CD4-positive, alpha-beta T cell treated with Interleukin-15 for 1 hour (primary cell): ENCODE measurements at regions not wholly inside any gene's neighbourhood (a gene's known extent, or its start where the extent isn't known, plus 50 kb on each side); places are given as distances from the start of the nearest gene placed in this dataset.
"Not testable (repeated sequence)": the region's sequence is repeated elsewhere in the genome, so short reads cannot be mapped to it uniquely, and the experiment has no call there.

Source experiments
- DNase-seq: peaks from one replicate; pipeline ENCODE4 v3.0.0-alpha.2; 2020

DNA sequence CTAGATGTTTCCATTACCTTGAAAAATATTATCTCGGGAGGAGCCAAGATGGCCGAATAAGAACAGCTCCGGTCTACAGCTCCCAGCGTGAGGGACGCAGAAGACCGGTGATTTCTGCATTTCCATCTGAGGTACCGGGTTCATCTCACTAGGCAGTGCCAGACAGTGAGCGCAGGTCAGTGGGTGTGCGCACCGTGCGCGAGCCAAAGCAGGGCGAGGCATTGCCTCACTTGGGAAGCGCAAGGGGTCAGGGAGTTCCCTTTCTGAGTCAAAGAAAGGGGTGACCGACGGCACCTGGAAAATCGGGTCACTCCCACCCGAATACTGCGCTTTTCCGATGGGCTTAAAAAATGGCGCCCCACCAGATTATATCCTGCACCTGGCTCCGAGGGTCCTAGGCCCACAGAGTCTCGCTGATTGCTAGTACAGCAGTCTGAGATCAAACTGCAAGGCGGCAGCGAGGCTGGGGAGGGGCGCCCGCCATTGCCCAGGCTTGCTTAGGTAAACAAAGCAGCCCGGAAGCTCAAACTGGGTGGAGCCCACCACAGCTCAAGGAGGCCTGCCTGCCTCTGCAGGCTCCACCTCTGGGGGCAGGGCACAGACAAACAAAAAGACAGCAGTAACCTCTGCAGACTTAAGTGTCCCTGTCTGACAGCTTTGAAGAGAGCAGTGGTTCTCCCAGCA lies 367.8 kb downstream of the NR2F1-AS1 start:
- DNase-seq = not testable (repeated sequence)

DNA sequence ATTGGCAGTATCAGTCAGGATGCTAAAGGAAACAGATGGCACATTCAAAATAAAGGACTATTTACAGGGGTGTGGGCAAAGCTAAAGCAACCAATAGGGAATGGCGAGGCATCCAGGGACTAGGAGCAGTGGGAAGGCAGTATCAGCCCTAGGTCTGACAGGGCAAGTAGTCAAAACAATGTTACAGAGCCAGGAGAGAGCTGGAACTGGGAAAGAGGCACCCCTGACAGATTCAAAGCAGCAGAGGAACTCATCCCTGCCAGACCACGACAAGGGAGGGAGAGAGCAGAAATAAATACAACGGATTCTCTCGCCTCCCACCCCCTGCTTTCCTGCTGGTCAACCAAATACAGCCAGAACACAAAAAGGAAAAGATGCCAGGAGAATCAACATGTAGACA lies 371.5 kb downstream of the NR2F1-AS1 start:
- DNase-seq = no peak

DNA sequence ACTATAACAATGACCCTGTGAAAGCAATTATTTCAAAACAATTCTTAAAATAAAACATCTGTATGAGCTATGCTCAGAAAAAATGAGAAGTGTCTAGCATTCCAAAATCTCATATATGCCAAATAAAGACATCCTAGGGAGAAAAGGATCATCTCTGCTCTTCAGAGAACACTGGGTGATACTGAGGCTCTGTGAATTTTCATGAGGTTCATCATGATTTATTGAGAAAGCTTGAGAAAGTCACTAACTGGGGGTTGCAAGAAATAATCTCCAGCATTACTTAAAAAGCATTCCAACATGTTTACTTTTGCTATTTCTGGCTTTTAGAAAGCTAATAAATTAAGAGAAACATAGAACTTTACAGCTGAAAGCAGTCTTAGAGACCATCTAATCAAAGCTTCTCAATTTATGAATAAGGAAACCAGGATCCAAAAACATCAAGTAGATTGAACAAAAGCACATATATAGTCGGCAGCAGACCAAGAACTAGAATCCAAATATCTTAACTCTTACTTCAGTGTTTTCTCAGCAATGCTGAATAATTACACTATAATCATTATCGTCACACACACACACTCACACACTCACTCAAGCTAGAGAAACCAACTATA lies 372.8 kb downstream of the NR2F1-AS1 start:
- DNase-seq = no peak

DNA sequence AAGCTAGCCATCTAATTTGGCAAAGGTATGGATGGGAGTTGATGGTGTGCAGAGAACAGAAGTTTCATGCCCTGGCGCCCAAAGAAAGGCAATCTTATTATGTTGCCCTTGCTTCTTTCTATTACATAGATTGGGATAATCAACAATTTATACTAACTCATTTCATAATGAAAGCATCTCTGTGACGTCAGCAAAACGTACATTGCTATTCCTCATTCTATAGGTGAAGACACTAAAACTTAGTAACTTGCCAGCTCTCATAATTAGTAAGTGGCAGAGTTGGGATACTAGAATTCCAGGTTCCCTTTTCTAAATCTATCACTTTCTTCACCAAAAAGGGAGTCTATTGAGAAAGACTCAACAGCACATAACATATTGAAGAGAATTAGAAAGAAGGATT lies 374.8 kb downstream of the NR2F1-AS1 start:
- no peak for DNase-seq

DNA sequence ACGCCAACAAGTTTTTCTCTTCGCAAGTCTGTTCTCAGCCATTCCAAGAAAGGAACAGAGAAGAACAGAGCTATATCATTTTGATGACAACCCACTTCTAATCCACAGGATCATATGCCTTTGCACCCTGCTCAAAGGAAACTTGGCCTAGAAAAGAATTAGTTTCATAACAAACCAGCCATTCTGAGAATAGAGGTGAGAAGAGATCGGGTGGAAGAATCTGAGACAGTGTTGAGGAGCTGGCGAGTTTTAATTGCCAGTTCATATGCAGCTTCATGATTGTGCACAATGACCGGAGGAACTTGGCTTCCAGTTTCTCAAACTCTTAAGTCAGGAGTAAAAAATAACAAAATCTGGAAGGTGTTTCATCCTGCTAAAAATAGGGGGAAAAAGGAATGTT lies 380.0 kb downstream of the NR2F1-AS1 start:
- DNase-seq = no peak

DNA sequence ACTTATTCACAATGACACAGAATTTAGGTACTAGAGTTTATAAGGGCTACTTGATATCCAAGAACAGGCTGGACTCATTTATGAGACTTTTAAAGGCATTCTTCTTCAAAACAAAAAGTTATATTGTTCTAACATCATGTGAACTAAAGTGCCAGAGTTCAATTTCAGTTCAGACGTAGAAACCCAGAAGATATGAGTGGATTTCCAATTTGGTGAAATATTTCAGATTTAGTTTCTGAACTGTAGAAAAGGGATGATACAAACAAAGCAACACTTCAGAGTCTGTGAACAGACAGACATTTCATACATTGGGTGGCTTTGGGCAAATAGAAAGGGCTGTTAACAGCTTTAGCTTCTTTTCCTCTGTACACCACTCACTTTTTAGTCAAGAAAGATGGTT lies 384.0 kb downstream of the NR2F1-AS1 start:
- DNase-seq = no peak

DNA sequence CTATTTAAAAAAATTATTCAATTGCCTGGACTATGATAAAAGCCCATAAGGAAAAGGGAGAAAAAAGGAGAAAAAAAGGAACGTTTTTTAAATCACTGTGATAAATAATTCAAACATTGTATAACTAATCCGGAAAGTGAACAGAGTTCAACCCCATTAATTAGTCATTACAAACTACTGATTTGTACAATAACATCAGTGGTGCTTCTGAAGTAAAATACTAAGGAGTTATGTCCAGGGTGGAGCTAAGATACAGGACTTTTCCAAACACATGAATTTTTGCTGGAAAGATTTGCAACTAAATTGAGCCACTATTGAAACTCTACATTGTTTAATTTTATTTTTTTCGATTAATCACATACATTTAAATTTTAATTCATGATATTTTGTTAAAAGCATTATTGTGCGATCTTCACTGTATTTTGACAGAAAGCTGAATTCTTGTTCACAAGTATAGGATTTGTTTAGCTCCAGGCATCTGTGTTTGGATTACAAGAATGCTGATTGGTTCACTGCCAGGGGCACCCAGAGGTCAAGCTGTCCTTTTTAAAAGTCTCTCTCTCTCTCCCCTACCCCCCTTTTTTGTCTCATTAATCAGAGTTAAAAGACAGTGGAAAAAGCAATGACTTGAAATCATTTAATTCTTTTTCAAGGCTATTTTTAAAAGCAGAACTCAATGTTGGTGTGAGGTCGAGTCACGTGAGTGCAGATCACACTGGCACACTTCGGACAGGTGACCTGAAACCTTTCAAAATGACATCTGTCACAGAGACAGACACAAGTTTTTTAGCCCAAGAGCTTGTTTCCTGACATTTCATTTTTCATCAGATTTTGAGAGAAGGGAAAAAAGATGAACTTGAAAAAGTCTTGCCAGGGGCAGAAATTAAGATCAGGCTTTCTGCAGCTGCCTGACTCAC lies 387.3 kb downstream of the NR2F1-AS1 start:
- DNase-seq = no peak

DNA sequence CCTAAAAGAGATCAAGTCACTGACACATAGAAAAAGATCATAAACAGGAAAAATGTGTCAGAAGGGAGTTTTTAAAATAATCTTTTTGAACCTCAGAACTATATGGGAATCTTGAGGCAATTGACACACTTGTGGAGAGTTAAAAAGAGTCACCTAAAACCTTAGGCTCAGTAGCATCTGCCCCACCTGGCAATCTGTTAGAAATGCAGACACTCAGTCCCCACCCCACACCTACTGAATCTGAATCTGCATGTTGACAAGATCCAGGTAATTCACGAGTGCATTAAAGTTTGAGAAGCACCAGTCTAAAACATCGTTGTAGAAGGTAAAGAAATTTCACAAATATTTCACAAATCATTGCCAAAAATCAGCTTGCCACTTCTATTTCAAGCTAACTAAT lies 388.3 kb downstream of the NR2F1-AS1 start:
- DNase-seq = no peak

DNA sequence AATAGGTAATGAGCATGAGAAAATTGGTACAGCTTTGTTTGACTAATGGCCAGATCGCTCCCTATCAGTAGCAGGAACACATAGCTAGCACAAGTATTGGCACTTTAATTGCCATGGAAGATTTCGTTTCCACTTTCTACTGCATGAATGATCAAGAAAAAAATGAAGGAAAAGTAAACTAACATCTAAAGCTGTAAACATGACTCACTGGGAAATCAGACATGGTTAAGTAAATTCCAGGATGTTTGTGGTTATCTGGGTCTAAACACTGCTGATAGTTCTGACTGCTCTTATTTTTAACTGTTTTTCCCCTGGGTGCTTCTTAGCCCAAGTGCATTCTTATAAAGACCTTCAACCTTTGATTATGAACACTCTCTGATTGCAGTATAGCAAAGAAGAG lies 388.9 kb downstream of the NR2F1-AS1 start:
- DNase-seq = no peak

DNA sequence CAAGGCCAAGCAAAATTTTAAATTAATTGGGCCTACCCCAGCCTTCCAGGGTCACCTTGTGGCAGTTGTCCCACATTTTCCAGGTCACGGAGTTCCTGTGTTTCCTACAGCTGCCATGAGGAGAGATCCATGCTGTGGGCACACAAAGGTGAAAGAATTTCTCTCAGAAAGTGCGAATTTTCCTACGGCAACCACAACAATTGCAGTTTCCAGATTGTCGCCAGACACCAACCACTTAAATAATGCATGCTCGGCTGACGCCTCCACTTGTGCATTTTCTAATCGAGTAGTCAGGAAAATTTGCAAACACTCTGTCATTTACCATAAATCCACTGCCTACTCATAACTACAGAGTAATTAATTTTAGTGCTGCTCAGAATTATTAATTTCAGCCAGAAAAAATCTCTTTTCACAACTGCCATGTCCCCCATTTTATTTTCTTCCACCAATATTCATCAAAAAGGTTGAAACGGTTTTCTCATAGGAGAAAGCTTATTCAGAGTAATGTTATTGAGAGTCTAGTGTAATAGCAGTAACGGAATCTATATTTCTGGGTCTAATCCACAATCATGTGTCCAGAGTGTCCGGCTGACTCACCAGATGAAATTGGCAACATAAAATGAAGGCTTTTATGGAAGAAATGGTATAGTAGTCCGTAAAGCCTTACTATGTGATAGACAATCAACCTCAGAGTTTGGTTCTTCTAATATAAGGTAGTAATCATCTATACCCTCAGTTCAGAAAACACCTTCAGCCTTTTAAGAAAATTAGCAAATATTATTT lies 389.8 kb downstream of the NR2F1-AS1 start:
- no peak for DNase-seq

DNA sequence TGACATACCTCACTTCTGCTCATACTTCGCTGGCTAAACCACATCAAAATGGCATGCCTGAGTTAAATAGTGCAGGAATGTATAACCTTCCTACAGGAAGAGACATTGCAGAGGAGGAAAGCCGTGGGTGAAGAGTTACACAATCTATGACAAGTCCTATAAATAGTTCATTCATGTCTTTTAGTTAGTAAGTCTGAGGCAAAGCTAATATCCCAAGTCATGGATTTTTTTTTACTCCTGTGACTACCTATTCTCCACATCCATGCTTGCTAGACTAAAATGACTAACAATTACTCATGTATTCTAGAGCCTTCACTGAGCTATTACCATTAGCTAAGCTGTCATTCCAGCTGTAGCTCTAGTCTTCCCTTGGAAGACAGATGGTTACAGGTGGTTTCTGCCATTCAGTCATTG lies 391.3 kb downstream of the NR2F1-AS1 start:
- DNase-seq = no peak

DNA sequence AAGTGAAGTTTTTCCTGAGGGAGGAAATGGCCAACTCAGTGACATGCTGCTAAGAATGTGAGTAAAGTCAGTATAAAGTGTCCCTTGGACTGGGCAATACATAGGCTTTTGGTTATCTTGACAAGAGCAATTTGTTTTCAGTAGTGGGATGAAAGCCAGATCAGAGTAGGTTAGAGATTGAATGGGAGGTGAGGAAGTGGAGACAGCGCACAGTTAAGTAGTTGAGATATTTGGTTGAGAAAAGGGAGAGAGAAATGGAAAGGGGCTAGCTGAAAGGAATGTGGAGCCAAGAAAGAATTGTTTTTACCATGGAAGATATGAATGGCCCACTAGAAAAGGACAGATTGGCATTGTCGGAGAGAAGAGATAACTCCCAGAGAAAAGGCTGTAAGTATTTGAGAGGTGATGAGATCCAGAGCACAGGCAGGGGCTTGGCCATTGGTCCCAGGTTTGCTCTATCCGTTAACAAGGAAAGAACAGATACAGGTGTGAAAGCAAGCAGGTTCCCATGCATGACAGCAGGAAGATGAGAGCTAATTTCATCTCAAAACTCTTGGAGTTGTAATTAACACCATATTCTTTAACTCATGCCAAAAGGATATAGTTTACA lies 392.0 kb downstream of the NR2F1-AS1 start:
- DNase-seq = no peak

DNA sequence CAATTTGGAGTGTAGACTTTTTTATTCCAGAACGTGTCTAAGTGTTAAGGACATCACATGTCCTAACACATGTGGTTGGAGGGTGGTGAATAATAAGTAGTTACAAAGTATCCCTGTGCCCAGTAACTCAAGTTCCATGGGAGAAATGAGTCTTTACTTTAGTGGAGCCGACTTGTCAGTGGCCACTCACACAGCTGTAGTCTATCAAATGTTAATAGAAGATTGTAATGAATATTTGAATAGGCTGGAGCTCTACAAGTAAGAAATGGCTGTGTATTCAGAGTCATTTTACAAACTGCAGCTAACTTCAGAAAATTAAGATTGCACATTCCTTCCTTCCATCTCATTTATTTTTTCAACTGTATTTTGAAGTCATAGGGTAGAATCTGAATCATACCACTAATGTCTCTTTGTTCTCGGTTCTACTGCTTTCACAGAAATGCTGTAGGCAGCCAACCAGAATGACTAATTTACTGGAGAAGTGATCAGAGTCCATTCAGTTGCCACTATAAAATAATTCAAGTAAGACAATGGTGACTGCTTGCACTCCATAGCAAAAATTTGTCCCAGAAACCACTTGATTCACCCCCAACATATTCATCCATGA lies 394.8 kb downstream of the NR2F1-AS1 start:
- DNase-seq = no peak

DNA sequence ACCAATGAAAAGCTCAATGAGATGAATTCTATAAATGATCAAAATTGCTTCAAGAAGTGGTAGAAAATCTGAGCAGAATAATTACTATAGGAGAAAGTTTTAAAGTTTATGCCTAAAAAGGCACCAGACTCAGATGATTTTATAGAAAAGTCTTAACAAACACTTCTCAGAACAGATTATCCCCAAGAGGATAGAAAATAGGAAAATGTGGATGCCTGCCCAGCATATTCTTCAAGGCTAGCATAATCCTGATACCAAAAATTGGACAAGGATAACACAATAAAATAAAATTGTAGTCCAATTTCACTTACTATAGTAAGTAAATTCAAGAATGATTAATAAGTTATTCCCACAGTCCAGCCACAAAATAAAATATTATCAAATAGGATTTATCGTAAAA lies 397.0 kb downstream of the NR2F1-AS1 start:
- no peak for DNase-seq

DNA sequence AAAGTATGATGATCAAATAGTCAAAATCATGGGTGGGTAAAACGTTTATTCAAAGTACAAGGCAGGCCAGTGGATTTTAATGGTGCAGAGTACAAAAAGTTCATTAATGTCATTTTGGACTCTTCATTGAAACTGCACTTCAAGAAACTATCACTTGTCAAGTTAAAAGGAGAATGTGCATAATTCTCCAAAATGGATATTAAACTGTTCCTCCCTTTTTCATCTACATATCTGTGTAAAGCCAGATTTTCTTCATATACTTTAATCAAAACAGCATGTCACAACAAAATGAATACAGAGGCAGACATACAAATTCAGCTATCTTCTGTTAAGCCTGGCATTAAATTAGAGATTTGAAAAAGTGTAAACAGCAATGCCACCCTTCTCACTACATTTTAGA lies 401.6 kb downstream of the NR2F1-AS1 start:
- DNase-seq = no peak

DNA sequence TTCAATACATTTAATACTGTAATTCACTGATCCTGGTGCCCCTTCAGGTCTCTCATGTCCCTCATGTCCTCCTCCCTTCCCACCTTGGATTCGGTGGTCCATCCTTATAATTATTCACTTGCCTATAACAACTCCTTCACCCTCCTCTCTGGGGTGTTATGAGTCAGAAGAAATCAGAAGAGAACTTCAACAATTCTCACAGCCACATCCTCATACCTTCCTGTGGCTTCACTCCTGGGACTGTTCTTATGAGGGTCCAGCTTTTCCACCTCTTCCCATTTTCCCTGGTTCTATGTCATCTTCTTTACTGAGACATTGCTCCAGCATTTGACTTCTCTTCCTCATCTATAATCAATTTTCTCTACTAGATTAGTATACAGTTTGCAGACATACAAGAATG lies 406.1 kb downstream of the NR2F1-AS1 start:
- DNase-seq = no peak

DNA sequence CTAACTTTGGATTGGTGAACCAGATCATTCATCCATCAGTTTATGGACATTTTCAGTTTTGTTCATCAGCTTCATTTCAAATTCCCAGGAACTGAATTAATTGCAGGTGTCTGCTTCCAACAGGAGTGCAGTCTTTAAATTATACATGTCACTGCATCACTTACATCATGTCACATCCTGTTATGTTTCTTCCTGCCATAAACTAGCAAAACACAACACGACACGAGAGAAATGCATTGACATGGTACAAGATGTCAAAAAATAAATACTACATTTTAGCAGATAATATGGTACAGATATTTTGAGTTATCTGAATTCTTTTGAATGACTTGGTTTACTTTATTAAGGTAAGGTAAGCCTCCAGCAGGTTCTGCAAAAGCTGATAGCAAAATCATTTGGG lies 415.5 kb downstream of the NR2F1-AS1 start:
- DNase-seq = no peak

DNA sequence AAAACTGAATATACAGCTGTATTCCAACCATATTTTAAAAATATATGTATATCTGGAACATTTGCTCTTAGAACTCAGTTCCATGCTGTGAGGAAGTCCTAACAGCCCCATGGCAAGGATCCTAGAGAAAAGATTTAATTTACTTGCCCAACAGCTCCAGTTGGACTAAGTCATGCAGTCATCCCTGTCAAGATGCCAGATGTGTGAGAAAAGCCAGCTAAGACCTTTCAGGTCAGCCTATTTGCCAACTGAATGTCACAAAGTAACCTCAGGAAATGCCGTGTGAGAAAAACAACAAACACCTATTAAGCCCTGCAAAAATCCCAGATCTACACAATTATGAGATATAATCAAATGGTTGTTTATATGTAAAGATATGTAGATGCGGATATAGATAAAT lies 416.3 kb downstream of the NR2F1-AS1 start:
- no peak for DNase-seq

DNA sequence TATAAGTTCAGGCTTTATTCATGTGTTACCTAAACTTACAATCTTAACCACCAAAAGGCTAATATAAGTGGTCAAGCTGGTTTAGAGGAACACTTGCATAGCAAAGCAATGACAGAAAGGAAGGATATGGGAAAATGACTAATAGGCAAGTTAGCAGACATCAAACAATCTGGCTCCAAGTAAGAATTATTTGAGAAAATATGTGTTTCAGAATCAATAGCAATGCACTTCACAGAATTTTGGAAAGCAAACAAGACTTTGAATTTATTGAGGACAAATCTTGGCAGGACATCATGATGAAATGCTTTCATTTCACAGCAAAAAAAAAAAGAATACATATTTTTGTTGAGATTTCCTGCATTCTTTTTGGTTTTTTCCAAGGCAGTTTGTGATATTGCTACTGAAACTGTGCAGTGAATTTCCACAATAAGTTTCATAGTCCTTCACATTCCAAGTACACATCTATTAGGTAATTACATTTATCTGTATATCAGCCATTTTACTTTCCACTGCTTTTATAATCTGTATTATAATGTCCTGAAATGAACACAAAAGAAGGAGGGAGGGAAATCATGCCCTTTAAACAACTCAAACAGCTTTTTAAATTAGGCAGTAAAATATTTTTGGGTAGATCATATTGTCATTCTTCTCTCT lies 417.9 kb downstream of the NR2F1-AS1 start:
- DNase-seq = no peak

DNA sequence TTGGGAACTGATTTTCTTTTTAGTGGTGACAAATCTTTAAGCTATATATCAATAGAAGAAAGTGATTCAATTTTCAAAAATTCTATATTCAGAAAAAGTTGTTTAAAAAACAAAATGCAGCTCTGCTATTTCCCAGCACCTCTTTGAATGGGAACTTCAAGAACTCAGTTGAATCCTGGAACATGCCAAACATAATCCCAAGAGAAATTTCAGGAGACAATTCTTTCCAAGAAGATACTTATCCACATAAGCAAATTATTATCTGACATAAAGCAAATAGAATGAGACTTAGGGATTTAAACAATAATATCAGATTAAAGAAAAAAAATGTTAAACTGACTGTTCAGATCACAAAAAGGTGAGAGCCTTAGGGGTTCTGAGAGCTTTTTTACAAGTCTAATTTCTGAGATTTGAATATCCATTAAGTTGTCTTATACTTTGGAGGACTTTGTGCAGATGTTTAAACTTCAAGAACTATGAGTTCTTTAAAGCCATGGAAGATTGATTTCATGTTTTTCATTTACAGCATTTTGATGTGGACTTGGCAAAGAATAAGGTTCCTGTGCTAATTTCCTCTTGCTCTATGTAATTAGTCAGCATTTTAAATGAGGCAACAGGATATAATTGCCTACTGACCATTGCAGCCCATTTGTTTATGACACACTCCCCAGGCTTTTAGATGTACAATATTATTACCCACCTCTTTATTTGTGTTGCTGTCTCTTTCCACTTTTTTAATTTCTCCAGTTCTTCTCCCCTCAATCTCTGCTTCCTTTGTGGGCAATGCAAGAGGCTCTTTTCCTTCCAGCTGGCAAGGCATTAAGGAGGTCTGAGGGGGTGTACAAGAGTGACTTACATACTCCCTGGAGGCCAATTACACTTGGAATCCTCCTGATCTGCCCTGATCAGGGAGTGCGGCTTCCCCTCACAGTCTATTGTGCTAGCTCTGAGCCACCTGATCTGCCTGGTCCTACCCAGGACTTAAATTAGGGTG lies 419.1 kb downstream of the NR2F1-AS1 start:
- DNase-seq = no peak
